Neural cell (in vitro differentiated cells): ENCODE measurements at regions not wholly inside any gene's neighbourhood (a gene's known extent, or its start where the extent isn't known, plus 50 kb on each side); places are given as distances from the start of the nearest gene placed in this dataset.

Source experiments
- H2AFZ ChIP-seq: fragments of 200-600, 300-800 bp; sonication (generic), shearing (Covaris generic); 2 replicates; pipeline ENCODE4 v1.6.0; 2014; ENCODE audit warnings: low read depth, mild to moderate bottlenecking, antibody characterized with exemption, low read length, moderate library complexity
- H3F3A ChIP-seq: fragments of 200-600 bp; shearing (Covaris generic); 2 replicates; pipeline ENCODE4 v1.6.1; 2016; ENCODE audit warnings: mild to moderate bottlenecking, moderate library complexity, mixed read lengths, antibody characterized with exemption, low read length; ENCODE audit not compliant: insufficient read depth, poor library complexity, severe bottlenecking
- H3K27ac ChIP-seq: fragments of 200-600, 300-800 bp; sonication (generic), shearing (Covaris generic); 2 replicates; pipeline ENCODE4 v1.5.1; 2014; ENCODE audit warnings: mild to moderate bottlenecking, low read length, moderate library complexity
- H3K27me3 ChIP-seq: fragments of 300-800, 200-600 bp; sonication (generic), shearing (Covaris generic); 2 replicates; pipeline ENCODE4 v1.6.0; 2014; ENCODE audit warnings: mild to moderate bottlenecking, low read depth, low read length, moderate library complexity; ENCODE audit not compliant: insufficient read depth
- H3K36me3 ChIP-seq: fragments of 300-800, 200-600 bp; sonication (generic), shearing (Covaris generic); 2 replicates; pipeline ENCODE4 v1.5.1; 2014; ENCODE audit warnings: mild to moderate bottlenecking, antibody characterized with exemption, low read length, moderate library complexity; ENCODE audit not compliant: insufficient read depth
- H3K4me2 ChIP-seq: fragments of 300-800, 200-600 bp; sonication (generic), shearing (Covaris generic); 2 replicates; pipeline ENCODE4 v1.6.0; 2014; ENCODE audit warnings: mild to moderate bottlenecking, low read length
- H3K4me3 ChIP-seq: fragments of 300-800, 200-600 bp; sonication (generic), shearing (Covaris generic); 2 replicates; pipeline ENCODE4 v1.5.1; 2014; ENCODE audit warnings: mild to moderate bottlenecking, low read length, moderate library complexity
- H3K79me2 ChIP-seq: fragments of 200-600 bp; shearing (Covaris generic); replicated peaks from 2 replicates; pipeline ENCODE4 v1.6.0; 2014; ENCODE audit warnings: mild to moderate bottlenecking, low read length, moderate library complexity; ENCODE audit not compliant: insufficient read depth
- H3K9ac ChIP-seq: fragments of 300-800, 200-600 bp; sonication (generic), shearing (Covaris generic); 2 replicates; pipeline ENCODE4 v1.6.1; 2016; ENCODE audit warnings: mild to moderate bottlenecking, low read length, mixed read lengths
- H3K9me2 ChIP-seq: fragments of 200-600 bp; shearing (Covaris generic); 2 replicates; pipeline ENCODE4 v1.6.1; 2016; ENCODE audit warnings: mild to moderate bottlenecking, low read length, mixed read lengths; ENCODE audit not compliant: insufficient read depth
- H3K9me3 ChIP-seq: fragments of 200-600, 300-800 bp; sonication (generic), shearing (Covaris generic); 2 replicates; pipeline ENCODE4 v1.6.1; 2016; ENCODE audit warnings: mild to moderate bottlenecking, mixed run types, low read length, moderate library complexity, mixed read lengths
- H4K20me1 ChIP-seq: fragments of 200-600 bp; shearing (Covaris generic); 2 replicates; pipeline ENCODE4 v1.6.1; 2016; ENCODE audit warnings: mild to moderate bottlenecking, mixed run types; ENCODE audit not compliant: insufficient read depth
- EP300 ChIP-seq: fragments of 450-650 bp; conservative IDR thresholded peaks from 2 replicates; pipeline ENCODE4 v1.6.1; 2014; ENCODE audit warnings: antibody characterized with exemption, mild to moderate bottlenecking, moderate library complexity; ENCODE audit not compliant: poor library complexity, severe bottlenecking
- EZH2 ChIP-seq: fragments of 200-600, 300-800 bp; shearing (Covaris generic), sonication (generic); IDR thresholded peaks from 2 replicates; pipeline ENCODE4 v1.6.1; 2014; ENCODE audit warnings: antibody characterized with exemption, low read length, borderline replicate concordance, mild to moderate bottlenecking; ENCODE audit not compliant: insufficient read depth, poor library complexity, severe bottlenecking
- MXI1 ChIP-seq: fragments of 450-650 bp; conservative IDR thresholded peaks from 2 replicates; pipeline ENCODE4 v1.6.1; 2014; ENCODE audit warnings: antibody characterized with exemption, mild to moderate bottlenecking; ENCODE audit not compliant: poor library complexity, severe bottlenecking
- POLR2AphosphoS5 ChIP-seq: IDR thresholded peaks from 2 replicates; pipeline ENCODE4 v1.6.1; 2012
- RAD21 ChIP-seq: fragments of 450-650 bp; conservative IDR thresholded peaks from 2 replicates; pipeline ENCODE4 v1.6.1; 2014; ENCODE audit warnings: antibody characterized with exemption, mild to moderate bottlenecking, moderate library complexity
- REST ChIP-seq: IDR thresholded peaks from 2 replicates; pipeline ENCODE4 v1.6.1; 2012; ENCODE audit warnings: borderline replicate concordance
- SMC3 ChIP-seq: fragments of 450-650 bp; conservative IDR thresholded peaks from 2 replicates; pipeline ENCODE4 v1.6.1; 2014; ENCODE audit warnings: antibody characterized with exemption, mild to moderate bottlenecking, moderate library complexity; ENCODE audit not compliant: poor library complexity
- TAF1 ChIP-seq: IDR thresholded peaks from 2 replicates; pipeline ENCODE4 v1.6.1; 2012; ENCODE audit warnings: low read depth
- TF ChIP-seq, protein P1 (sequence below): fragments of 450-650 bp; IDR thresholded peaks from 2 replicates; pipeline ENCODE4 v1.5.1; 2014; ENCODE audit warnings: antibody characterized with exemption, mild to moderate bottlenecking, moderate library complexity; ENCODE audit not compliant: poor library complexity, severe bottlenecking

DNA sequence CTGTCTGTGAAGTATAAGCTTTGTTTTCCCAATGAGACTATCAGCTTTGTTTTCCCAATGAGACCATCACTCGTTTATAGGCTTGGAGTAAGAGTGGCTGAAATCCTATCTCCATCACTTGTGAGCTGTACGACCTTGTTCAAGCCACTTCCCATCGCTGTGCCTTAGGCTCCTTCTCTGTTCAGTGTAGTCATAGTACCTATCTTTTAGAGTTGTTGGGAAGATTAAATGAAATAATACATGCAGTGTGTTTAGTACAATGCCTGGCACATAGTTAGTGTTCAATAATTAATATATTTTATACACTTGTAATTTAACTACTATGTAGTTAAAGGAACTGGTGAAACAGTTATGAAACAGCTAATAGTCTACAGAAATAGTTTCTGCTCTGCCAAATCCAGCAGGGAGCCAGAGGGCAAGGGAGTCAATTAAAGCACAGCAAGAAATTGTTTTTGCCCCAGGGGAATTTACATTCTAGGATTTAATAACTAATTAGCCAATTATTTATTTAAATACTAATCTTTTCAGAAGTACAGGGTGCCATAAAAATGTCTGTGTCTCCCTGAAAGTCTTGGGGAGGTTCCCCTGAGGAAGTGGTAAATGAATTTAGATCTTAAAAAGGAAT, 139.3 kb upstream of the HMCN1 start:
- no peaks in the 10 kb centered on the region for H3K9me3 ChIP-seq
- H3K9me2 ChIP-seq: no peaks in the 10 kb centered on the region
- H3K27ac ChIP-seq: no peak overlapping the region
- H4K20me1 ChIP-seq: no peaks in the 10 kb centered on the region
- H2AFZ ChIP-seq: no peak overlapping the region
- H3K4me2 ChIP-seq: no peak overlapping the region
- H3K79me2 ChIP-seq: no peaks in the 10 kb centered on the region
- H3F3A ChIP-seq: no peaks in the 10 kb centered on the region
- no peaks in the 10 kb centered on the region for H3K36me3 ChIP-seq
- H3K4me3 ChIP-seq: no peak overlapping the region
- H3K9ac ChIP-seq: no peak overlapping the region
- H3K27me3 ChIP-seq: no peaks in the 10 kb centered on the region
- no peak for TF ChIP-seq SMC3
- no peak for TF ChIP-seq RAD21
- TF ChIP-seq, protein P1, sequence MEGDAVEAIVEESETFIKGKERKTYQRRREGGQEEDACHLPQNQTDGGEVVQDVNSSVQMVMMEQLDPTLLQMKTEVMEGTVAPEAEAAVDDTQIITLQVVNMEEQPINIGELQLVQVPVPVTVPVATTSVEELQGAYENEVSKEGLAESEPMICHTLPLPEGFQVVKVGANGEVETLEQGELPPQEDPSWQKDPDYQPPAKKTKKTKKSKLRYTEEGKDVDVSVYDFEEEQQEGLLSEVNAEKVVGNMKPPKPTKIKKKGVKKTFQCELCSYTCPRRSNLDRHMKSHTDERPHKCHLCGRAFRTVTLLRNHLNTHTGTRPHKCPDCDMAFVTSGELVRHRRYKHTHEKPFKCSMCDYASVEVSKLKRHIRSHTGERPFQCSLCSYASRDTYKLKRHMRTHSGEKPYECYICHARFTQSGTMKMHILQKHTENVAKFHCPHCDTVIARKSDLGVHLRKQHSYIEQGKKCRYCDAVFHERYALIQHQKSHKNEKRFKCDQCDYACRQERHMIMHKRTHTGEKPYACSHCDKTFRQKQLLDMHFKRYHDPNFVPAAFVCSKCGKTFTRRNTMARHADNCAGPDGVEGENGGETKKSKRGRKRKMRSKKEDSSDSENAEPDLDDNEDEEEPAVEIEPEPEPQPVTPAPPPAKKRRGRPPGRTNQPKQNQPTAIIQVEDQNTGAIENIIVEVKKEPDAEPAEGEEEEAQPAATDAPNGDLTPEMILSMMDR: no peak
- TF ChIP-seq TAF1: no peak
- no peak for TF ChIP-seq EP300
- TF ChIP-seq EZH2: no peak
- no peak for TF ChIP-seq REST
- no peak for TF ChIP-seq POLR2AphosphoS5

DNA sequence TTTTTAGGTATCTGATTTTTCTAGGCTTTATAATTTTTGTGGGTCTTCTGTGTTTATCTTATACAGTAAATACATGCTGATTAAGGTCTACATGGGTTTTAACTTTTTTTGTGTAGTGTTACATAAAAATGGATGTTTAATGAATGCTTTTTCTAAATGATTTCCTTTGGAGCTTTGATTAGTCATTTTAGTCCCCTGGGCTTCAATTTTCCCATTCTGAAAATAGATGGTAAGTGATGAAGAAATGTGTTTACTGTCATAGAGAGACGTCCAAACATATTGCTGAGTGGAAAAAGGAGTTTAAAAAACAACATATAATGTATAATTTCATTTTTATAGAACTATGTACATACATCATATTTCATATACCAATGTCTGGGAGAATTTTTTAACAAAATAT, 140.9 kb upstream of the HMCN1 start:
- Histone ChIP-seq H3K27me3 (no peaks in the 10 kb centered on the region), H3K4me2 (no peak overlapping the region), H3K9me3 (no peaks in the 10 kb centered on the region), H3K27ac (no peak overlapping the region), H3K36me3 (no peaks in the 10 kb centered on the region), H3K4me3 (no peak overlapping the region), H2AFZ (no peak overlapping the region), H3K9me2 (no peaks in the 10 kb centered on the region), H3F3A (no peaks in the 10 kb centered on the region), H4K20me1 (no peaks in the 10 kb centered on the region), H3K79me2 (no peaks in the 10 kb centered on the region), H3K9ac (no peak overlapping the region)
- TF ChIP-seq, protein P1: no peak
- TF ChIP-seq EP300 (no peak), EZH2 (no peak), RAD21 (no peak), POLR2AphosphoS5 (no peak), SMC3 (no peak), MXI1 (no peak), REST (no peak), TAF1 (no peak)
